GM12878 (cell line): ENCODE measurements at regions not wholly inside any gene's neighbourhood (a gene's known extent, or its start where the extent isn't known, plus 50 kb on each side); places are given as distances from the start of the nearest gene placed in this dataset.

Experiments
- ATAC-seq: fragments of 200-7000 bp; cut with Tn5 transposase; 3 replicates; pipeline ENCODE4 v1.9.1; 2020; ENCODE audit warnings: mild to moderate bottlenecking, moderate library complexity
- BruUV-seq: library from RNA; stranded (reverse); fragments of 400-500 nt; replicated peaks from 2 replicates; lab custom pipeline; 2021; lab: Mats Ljungman, UMichigan
- CTCF ChIA-PET: fragments of 300-600 bp; sonication (Branson Sonifier 250); formaldehyde crosslinking; extraction: SDS; loops from one replicate; lab custom pipeline; 2021; ENCODE audit warnings: inconsistent platforms; lab: Yijun Ruan, JAX
- POLR2A ChIA-PET: fragments of 350-600 bp; formaldehyde crosslinking; extraction: SDS; loops from one replicate; lab custom pipeline; 2021; ENCODE audit warnings: inconsistent platforms; lab: Charles Lee
- RAD21 ChIA-PET: fragments of 300-600 bp; sonication (Branson Sonifier 250); formaldehyde crosslinking; loops from one replicate; lab custom pipeline; 2023; ENCODE audit warnings: antibody characterized with exemption; ENCODE audit not compliant: unreplicated experiment; lab: Charles Lee
- SMC1A ChIA-PET: fragments of 300-600 bp; sonication (Branson Sonifier 250); formaldehyde crosslinking; loops from one replicate; lab custom pipeline; 2023; ENCODE audit not compliant: unreplicated experiment, uncharacterized antibody; lab: Charles Lee
- DNase-seq: peaks from one replicate; pipeline ENCODE4 v3.0.0-alpha.2; 2011; ENCODE audit warnings: low read depth, low spot score
- FAIRE-seq: peaks from 3 replicates; lab custom pipeline; 2011; peaks lifted over from hg19 to GRCh38; lab: Jason Lieb, UNC
- H2AFZ ChIP-seq: 2 replicates; pipeline ENCODE4 v1.6.0; 2011; ENCODE audit warnings: low read depth, low read length, control low read depth; ENCODE audit not compliant: control insufficient read depth
- H3K27ac ChIP-seq: 2 replicates; pipeline ENCODE4 v1.5.1; 2011; ENCODE audit warnings: control low read depth; ENCODE audit not compliant: control insufficient read depth, insufficient read depth
- H3K27me3 ChIP-seq, 2 experiments: replicated peaks in 1 of 2; 2 replicates each; pipeline versions ENCODE4 v1.6.0 to v1.6.1; 2011; ENCODE audit warnings: low read length in 1 of 2; ENCODE audit not compliant: control insufficient read depth in 2 of 2, insufficient read depth in 2 of 2
- H3K36me3 ChIP-seq, 2 experiments: 2 replicates each; pipeline ENCODE4 v1.5.1; 2011; ENCODE audit warnings: low read length in 1 of 2; ENCODE audit not compliant: control insufficient read depth in 2 of 2, insufficient read depth in 2 of 2
- H3K4me1 ChIP-seq: 2 replicates; pipeline ENCODE4 v1.6.1; 2011; ENCODE audit warnings: mild to moderate bottlenecking, low read length, moderate library complexity, mixed read lengths; ENCODE audit not compliant: control insufficient read depth, insufficient read depth
- H3K4me2 ChIP-seq: 2 replicates; pipeline ENCODE4 v1.6.0; 2011; ENCODE audit warnings: control low read depth; ENCODE audit not compliant: control insufficient read depth, insufficient read depth
- H3K4me3 ChIP-seq: fragments of 200-600 bp; sonication (generic); 2 replicates; pipeline ENCODE4 v1.5.1; 2016
- H3K79me2 ChIP-seq: 2 replicates; pipeline ENCODE4 v1.6.0; 2011; ENCODE audit warnings: low read length; ENCODE audit not compliant: control insufficient read depth, insufficient read depth
- H3K9ac ChIP-seq: 2 replicates; pipeline ENCODE4 v1.8.0; 2011; ENCODE audit warnings: low read length, control low read depth, mixed read lengths; ENCODE audit not compliant: control insufficient read depth, insufficient read depth
- H3K9me3 ChIP-seq: replicated peaks from 3 replicates; pipeline ENCODE4 v1.5.1; 2011; ENCODE audit warnings: mild to moderate bottlenecking, low read length; ENCODE audit not compliant: control insufficient read depth, insufficient read depth
- H4K20me1 ChIP-seq: 2 replicates; pipeline ENCODE4 v1.6.0; 2011; ENCODE audit not compliant: control insufficient read depth, insufficient read depth
- CUX1 ChIP-seq: IDR thresholded peaks from 2 replicates; pipeline ENCODE4 v1.6.1; 2012; ENCODE audit warnings: improper control_type of control experiment, low read depth, low read length; ENCODE audit not compliant: insufficient replicate concordance
- E4F1 ChIP-seq: fragments of 450-650 bp; IDR thresholded peaks from 2 replicates; pipeline ENCODE4 v1.6.1; 2018; ENCODE audit warnings: borderline replicate concordance, mild to moderate bottlenecking; ENCODE audit not compliant: partially characterized antibody
- ESRRA ChIP-seq: IDR thresholded peaks from 2 replicates; pipeline ENCODE4 v1.6.1; 2012; ENCODE audit warnings: mild to moderate bottlenecking, low read length, improper control_type of control experiment
- MEF2A ChIP-seq: IDR thresholded peaks from 2 replicates; pipeline ENCODE4 v1.6.1; 2011; ENCODE audit warnings: low read depth, mild to moderate bottlenecking, low read length, moderate library complexity; ENCODE audit not compliant: insufficient read depth
- RCOR1 ChIP-seq: conservative IDR thresholded peaks from 2 replicates; pipeline ENCODE4 v1.6.1; 2012; ENCODE audit warnings: low read depth, low read length, improper control_type of control experiment
- RFX5 ChIP-seq: IDR thresholded peaks from 2 replicates; pipeline ENCODE4 v1.6.1; 2011; ENCODE audit warnings: low read depth, low read length, improper control_type of control experiment
- SMAD5 ChIP-seq: IDR thresholded peaks from 2 replicates; pipeline ENCODE4 v1.6.1; 2016; ENCODE audit warnings: antibody characterized with exemption, low read depth
- USF1 ChIP-seq: IDR thresholded peaks from 2 replicates; pipeline ENCODE4 v1.6.1; 2011; ENCODE audit warnings: borderline replicate concordance, low read depth, mild to moderate bottlenecking, moderate library complexity, mixed read lengths, low read length; ENCODE audit not compliant: insufficient read depth; ENCODE audit errors: extremely low read length
- WGBS: methylation state at CpG from one replicate; pipeline ENCODE4 v1.1.6; 2016; ENCODE audit warnings: low lambda C conversion rate; ENCODE audit not compliant: insufficient replicate concordance, insufficient coverage; ENCODE audit errors: missing lambda C conversion rate; 5-methylcytosine and 5-hydroxymethylcytosine counted together
- in situ Hi-C: fragments of 300-500 bp; cut with MboI; formaldehyde crosslinking; loops from 9 replicates; pipeline ENCODE4 v1.14.3; 2018; ENCODE audit warnings: mixed read lengths
- intact Hi-C: fragments of 100-400 bp; cut with micrococcal nuclease; formaldehyde crosslinking; loops from one replicate; pipeline ENCODE4 v1.14.2; 2022; ENCODE audit not compliant: unreplicated experiment
- TF ChIP-seq, protein P1 (sequence below): fragments of 450-650 bp; IDR thresholded peaks from 2 replicates; pipeline ENCODE4 v1.6.1; 2017; ENCODE audit warnings: antibody characterized with exemption, mild to moderate bottlenecking, moderate library complexity

GRCh38 chr3:178062126-178062525, 474.1 kb upstream of the KCNMB2 start (continued):
- TF ChIP-seq USF1, result no peak
- TF ChIP-seq, all 136 proteins: peak for 0

DNA sequence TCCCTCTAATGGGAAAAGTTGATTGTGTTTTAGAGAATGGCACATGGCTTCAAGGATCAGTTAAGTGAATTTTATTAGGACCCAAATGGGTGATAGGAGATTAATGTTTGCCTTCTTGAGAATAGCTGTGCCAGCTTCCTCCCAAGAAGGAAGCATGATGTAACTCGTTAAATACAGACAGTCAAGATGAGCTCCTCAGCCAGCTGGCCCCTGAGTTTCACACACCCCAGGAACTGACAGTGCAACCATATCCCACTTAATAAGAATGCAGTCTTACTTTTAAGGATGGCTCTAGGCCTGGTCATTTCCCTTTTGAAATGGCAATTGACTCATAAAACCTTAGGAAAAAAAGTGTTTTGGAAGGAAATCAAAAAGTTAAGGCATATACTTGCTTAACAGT, 472.8 kb upstream of the KCNMB2 start:
- Histone ChIP-seq H3K4me3 (no peak overlapping the region), H3K9me3 (no peaks in the 10 kb centered on the region), H2AFZ (no peak overlapping the region), H3K27ac (no peak overlapping the region), H3K4me1 (no peaks in the 10 kb centered on the region), H3K27me3 (no peaks in the 10 kb centered on the region), H3K79me2 (no peaks in the 10 kb centered on the region), H3K4me2 (no peak overlapping the region), H4K20me1 (no peaks in the 10 kb centered on the region), H3K9ac (no peak overlapping the region), H3K36me3 (no peaks in the 10 kb centered on the region)
- POLR2A ChIA-PET, result no interaction called here
- in situ Hi-C loops, result no loop called here
- no peak for DNase-seq
- CTCF ChIA-PET, result no interaction called here
- intact Hi-C loops, result no loop called here
- no TSS peak for BruUV-seq
- no peak for ATAC-seq
- SMC1A ChIA-PET, result no interaction called here
- WGBS, result 0% methylated on average over 1 of the region's 1 CpG
- no peak for FAIRE-seq
- RAD21 ChIA-PET, result no interaction called here
- TF ChIP-seq, protein P1, sequence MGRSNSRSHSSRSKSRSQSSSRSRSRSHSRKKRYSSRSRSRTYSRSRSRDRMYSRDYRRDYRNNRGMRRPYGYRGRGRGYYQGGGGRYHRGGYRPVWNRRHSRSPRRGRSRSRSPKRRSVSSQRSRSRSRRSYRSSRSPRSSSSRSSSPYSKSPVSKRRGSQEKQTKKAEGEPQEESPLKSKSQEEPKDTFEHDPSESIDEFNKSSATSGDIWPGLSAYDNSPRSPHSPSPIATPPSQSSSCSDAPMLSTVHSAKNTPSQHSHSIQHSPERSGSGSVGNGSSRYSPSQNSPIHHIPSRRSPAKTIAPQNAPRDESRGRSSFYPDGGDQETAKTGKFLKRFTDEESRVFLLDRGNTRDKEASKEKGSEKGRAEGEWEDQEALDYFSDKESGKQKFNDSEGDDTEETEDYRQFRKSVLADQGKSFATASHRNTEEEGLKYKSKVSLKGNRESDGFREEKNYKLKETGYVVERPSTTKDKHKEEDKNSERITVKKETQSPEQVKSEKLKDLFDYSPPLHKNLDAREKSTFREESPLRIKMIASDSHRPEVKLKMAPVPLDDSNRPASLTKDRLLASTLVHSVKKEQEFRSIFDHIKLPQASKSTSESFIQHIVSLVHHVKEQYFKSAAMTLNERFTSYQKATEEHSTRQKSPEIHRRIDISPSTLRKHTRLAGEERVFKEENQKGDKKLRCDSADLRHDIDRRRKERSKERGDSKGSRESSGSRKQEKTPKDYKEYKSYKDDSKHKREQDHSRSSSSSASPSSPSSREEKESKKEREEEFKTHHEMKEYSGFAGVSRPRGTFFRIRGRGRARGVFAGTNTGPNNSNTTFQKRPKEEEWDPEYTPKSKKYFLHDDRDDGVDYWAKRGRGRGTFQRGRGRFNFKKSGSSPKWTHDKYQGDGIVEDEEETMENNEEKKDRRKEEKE, result no peak
- TF ChIP-seq RCOR1, result no peak
- no peak for TF ChIP-seq ESRRA
- TF ChIP-seq RFX5, result no peak
- TF ChIP-seq CUX1, result no peak
- no peak for TF ChIP-seq SMAD5
- TF ChIP-seq MEF2A, result no peak
- TF ChIP-seq E4F1, result no peak
